ENCODE measurements at regions not wholly inside any gene's neighbourhood (a gene's known extent, or its start where the extent isn't known, plus 50 kb on each side); places are given as distances from the start of the nearest gene placed in this dataset.

- TF ChIP-seq POLR2A (IDR thresholded peaks at IDR 0.05) (no peak), CTCF (IDR thresholded peaks at IDR 0.05) (no peak)
Observed at GRCh38 chr22:49347376-49347775, 480.3 kb downstream of the BRD1 start.

Measured in adrenal gland (tissue), 5 donors.